HG03103 (cell line): ENCODE measurements at regions not wholly inside any gene's neighbourhood (a gene's known extent, or its start where the extent isn't known, plus 50 kb on each side); places are given as distances from the start of the nearest gene placed in this dataset.

ENCODE experiments used
- ATAC-seq: cut with Tn5 transposase; IDR thresholded peaks from one replicate; pipeline ENCODE4 v1.9.1; 2021; ENCODE audit warnings: low read depth; ENCODE audit not compliant: unreplicated experiment

- no peak for ATAC-seq
These were observed 130.8 kb upstream of the TCERG1L start for GRCh38 chr10:131442271-131442670.

GRCh38 chr10:131444286-131444685 lies 132.8 kb upstream of the TCERG1L start:
- no peak for ATAC-seq

- no peak for ATAC-seq
These were observed 133.4 kb upstream of the TCERG1L start for GRCh38 chr10:131444862-131445461.

GRCh38 chr10:131445623-131446022 lies 134.1 kb upstream of the TCERG1L start:
- ATAC-seq, result no peak

GRCh38 chr10:131446171-131446570 lies 134.7 kb upstream of the TCERG1L start:
- no peak for ATAC-seq

GRCh38 chr10:131448171-131448570 lies 136.7 kb upstream of the TCERG1L start:
- no peak for ATAC-seq

- ATAC-seq, result no peak
These were observed 137.4 kb upstream of the TCERG1L start for GRCh38 chr10:131448883-131449282.

GRCh38 chr10:131450216-131450765 lies 138.8 kb upstream of the TCERG1L start:
- no peak for ATAC-seq

- no peak for ATAC-seq
These were observed 140.0 kb upstream of the TCERG1L start for GRCh38 chr10:131451407-131452015.

GRCh38 chr10:131452926-131453720 lies 141.6 kb upstream of the TCERG1L start:
- ATAC-seq, result no peak

- ATAC-seq, result peak; percentile 51
These were observed 142.5 kb upstream of the TCERG1L start for GRCh38 chr10:131453721-131454634.

- no peak for ATAC-seq
These were observed 144.9 kb upstream of the TCERG1L start for GRCh38 chr10:131456411-131456810.

- no peak for ATAC-seq
These were observed 149.6 kb upstream of the TCERG1L start for GRCh38 chr10:131461093-131461492.

GRCh38 chr10:131464789-131465188 lies 153.3 kb upstream of the TCERG1L start:
- ATAC-seq, result no peak

- ATAC-seq, result no peak
These were observed 158.0 kb upstream of the TCERG1L start for GRCh38 chr10:131469551-131469950.

- no peak for ATAC-seq
These were observed 162.1 kb upstream of the TCERG1L start for GRCh38 chr10:131473645-131474044.

- no peak for ATAC-seq
These were observed 162.9 kb upstream of the TCERG1L start for GRCh38 chr10:131474416-131474815.

- no peak for ATAC-seq
These were observed 163.5 kb upstream of the TCERG1L start for GRCh38 chr10:131475043-131475442.

- ATAC-seq, result no peak
These were observed 164.3 kb upstream of the TCERG1L start for GRCh38 chr10:131475803-131476202.

- ATAC-seq, result no peak
These were observed 166.1 kb upstream of the TCERG1L start for GRCh38 chr10:131477457-131478121.
